HL-60 (cell line): ENCODE measurements at regions not wholly inside any gene's neighbourhood (a gene's known extent, or its start where the extent isn't known, plus 50 kb on each side); places are given as distances from the start of the nearest gene placed in this dataset.
"Not testable (repeated sequence)": the region's sequence is repeated elsewhere in the genome, so short reads cannot be mapped to it uniquely, and the experiment has no call there.

Experiments
- DNase-seq, 2 experiments: peaks; one replicate each; pipeline ENCODE4 v3.0.0-alpha.2; 2010 to 2020; ENCODE audit warnings: low read depth in 1 of 2, low spot score in 1 of 2
- H3K27ac ChIP-seq: fragments of 250-450 bp; sonication (Bioruptor Pico); replicated peaks from 2 replicates; pipeline ENCODE4 v1.5.1; 2020; ENCODE audit warnings: mild to moderate bottlenecking, moderate library complexity
- H3K27me3 ChIP-seq: fragments of 250-450 bp; sonication (Bioruptor Pico); 2 replicates; pipeline ENCODE4 v1.5.1; 2021; ENCODE audit warnings: mild to moderate bottlenecking, moderate library complexity; ENCODE audit not compliant: insufficient read depth, poor library complexity, severe bottlenecking
- H3K4me3 ChIP-seq: replicated peaks from 2 replicates; pipeline ENCODE4 v1.5.1; 2011; ENCODE audit warnings: mild to moderate bottlenecking, control low read depth, low read length; ENCODE audit not compliant: insufficient read depth
- GABPA ChIP-seq: IDR thresholded peaks from 2 replicates; pipeline ENCODE4 v1.6.1; 2012; ENCODE audit warnings: low read depth
- POLR2AphosphoS5 ChIP-seq: IDR thresholded peaks from 2 replicates; pipeline ENCODE4 v1.6.1; 2012; ENCODE audit warnings: low read depth
- SPI1 ChIP-seq: IDR thresholded peaks from 2 replicates; pipeline ENCODE4 v1.6.1; 2012; ENCODE audit warnings: low read depth, mild to moderate bottlenecking, borderline replicate concordance
- TF ChIP-seq, protein P1 (sequence below): IDR thresholded peaks from 2 replicates; pipeline ENCODE4 v1.6.1; 2012; ENCODE audit warnings: low read depth; ENCODE audit not compliant: insufficient replicate concordance
- TF ChIP-seq, protein P2 (sequence below): IDR thresholded peaks from one replicate; pipeline ENCODE4 v1.5.1; 2011; ENCODE audit warnings: low read length, control low read depth, inconsistent platforms; ENCODE audit not compliant: insufficient read depth

DNA sequence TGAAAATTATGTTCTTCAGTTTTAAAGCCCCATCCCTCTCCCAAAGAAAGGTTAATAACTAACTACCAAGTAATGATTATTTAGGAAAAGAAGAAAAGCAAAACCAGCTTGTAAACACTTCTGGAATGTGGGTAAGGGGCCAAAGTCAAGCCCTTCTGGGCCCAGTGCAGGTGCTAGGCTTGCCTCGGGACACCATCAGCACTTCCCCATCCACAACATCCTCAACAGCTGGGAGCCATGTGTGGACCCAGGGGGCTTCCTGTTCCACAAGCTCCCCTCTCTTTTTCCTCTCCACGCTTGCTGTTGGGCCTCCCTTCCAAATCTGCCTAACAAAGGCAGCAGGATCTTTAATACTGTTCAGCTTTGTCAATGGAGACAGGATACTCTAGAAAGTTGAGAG, 58.4 kb upstream of the CSPG4 start:
- not testable (repeated sequence) for H3K27me3 ChIP-seq, H3K27ac ChIP-seq, H3K4me3 ChIP-seq, DNase-seq
- 0 out of 2 replicates have a peak, but pooled peaks have one; percentile 12 for TF ChIP-seq SPI1

DNA sequence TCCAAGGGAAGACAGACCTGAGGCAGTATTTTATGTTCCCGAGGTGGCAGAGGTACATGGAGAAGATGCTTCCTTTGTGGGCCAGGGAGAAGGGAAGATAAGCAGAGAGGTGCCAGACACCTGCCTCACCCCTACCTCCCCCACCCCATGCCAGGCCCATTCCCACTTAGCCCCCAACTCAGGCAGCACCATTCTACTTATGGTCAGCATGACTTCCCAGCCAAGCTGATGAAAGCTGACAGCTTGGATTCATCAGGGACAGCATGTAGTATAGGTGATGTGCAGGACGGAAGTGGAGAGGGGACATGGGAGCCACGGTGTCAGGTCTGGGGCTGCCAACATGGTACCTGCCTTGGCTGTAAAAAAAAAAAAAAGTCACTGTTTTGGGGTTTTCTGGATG, 57.5 kb upstream of the CSPG4 start:
- Histone ChIP-seq H3K27me3 (no peaks in the 10 kb centered on the region), H3K27ac (no peak overlapping the region), H3K4me3 (no peak overlapping the region)
- TF ChIP-seq POLR2AphosphoS5 (no peak), GABPA (no peak), SPI1 (no peak)
- TF ChIP-seq, protein P1, sequence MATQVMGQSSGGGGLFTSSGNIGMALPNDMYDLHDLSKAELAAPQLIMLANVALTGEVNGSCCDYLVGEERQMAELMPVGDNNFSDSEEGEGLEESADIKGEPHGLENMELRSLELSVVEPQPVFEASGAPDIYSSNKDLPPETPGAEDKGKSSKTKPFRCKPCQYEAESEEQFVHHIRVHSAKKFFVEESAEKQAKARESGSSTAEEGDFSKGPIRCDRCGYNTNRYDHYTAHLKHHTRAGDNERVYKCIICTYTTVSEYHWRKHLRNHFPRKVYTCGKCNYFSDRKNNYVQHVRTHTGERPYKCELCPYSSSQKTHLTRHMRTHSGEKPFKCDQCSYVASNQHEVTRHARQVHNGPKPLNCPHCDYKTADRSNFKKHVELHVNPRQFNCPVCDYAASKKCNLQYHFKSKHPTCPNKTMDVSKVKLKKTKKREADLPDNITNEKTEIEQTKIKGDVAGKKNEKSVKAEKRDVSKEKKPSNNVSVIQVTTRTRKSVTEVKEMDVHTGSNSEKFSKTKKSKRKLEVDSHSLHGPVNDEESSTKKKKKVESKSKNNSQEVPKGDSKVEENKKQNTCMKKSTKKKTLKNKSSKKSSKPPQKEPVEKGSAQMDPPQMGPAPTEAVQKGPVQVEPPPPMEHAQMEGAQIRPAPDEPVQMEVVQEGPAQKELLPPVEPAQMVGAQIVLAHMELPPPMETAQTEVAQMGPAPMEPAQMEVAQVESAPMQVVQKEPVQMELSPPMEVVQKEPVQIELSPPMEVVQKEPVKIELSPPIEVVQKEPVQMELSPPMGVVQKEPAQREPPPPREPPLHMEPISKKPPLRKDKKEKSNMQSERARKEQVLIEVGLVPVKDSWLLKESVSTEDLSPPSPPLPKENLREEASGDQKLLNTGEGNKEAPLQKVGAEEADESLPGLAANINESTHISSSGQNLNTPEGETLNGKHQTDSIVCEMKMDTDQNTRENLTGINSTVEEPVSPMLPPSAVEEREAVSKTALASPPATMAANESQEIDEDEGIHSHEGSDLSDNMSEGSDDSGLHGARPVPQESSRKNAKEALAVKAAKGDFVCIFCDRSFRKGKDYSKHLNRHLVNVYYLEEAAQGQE, result no peak
- TF ChIP-seq, protein P2, sequence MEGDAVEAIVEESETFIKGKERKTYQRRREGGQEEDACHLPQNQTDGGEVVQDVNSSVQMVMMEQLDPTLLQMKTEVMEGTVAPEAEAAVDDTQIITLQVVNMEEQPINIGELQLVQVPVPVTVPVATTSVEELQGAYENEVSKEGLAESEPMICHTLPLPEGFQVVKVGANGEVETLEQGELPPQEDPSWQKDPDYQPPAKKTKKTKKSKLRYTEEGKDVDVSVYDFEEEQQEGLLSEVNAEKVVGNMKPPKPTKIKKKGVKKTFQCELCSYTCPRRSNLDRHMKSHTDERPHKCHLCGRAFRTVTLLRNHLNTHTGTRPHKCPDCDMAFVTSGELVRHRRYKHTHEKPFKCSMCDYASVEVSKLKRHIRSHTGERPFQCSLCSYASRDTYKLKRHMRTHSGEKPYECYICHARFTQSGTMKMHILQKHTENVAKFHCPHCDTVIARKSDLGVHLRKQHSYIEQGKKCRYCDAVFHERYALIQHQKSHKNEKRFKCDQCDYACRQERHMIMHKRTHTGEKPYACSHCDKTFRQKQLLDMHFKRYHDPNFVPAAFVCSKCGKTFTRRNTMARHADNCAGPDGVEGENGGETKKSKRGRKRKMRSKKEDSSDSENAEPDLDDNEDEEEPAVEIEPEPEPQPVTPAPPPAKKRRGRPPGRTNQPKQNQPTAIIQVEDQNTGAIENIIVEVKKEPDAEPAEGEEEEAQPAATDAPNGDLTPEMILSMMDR, result no peak
- no peak for DNase-seq

DNA sequence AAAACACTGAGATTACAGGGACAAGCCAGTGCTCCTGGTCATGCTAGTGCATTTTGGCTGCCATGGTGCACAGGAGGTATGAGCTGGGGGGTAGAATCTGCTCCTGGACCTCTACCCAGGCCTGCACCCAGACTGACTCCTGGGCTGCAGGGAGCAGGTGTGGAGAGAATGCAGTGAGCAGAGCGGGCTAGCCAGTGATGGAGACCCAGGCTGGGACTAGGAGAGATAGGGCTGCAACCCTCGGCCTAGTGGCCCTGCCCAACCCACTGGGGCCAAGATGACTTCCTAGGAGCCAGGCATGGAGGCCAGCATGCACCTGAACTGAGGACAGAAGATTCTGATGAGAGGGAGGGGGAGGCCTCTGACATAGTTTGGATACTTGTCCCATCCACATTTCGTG, 55.9 kb upstream of the CSPG4 start:
- H3K27ac ChIP-seq, H3K4me3 ChIP-seq, DNase-seq, H3K27me3 ChIP-seq: not testable (repeated sequence)

DNA sequence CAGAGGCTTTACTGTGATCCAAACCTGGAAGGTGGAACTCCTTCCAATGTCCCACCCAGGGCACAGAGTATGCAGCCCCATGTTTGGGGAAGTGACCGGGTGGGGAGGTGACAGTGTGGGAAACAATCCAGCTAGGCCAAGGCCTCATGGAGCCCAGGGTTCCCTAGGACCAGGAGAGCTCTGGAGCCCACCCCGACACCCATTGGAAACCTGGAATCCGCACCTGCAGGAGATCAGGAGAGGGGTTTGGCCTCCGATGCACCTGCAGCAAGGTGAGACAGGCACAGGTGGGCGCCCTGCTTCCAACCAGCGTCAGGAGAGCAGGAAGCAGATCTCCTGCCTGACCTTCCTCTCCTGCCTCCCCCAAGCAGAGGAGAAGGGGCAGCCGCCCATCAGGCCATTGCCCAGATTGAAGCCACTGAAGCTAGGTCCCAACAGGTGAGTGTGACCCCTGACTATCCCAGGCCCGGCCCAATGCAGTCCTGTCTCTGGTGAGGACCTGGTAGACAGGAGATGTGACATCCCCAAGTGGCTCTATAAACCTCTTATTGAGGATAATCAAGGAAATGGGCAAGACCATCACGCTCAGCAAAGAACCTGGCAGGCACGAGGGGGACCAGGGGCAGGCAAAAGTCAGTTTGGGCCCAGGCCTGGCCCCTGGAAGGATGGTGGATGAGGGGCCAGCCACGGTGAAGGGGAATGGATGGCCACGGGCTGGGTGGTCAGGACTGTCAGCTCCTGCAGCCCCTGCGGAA, 53.1 kb upstream of the CSPG4 start:
- not testable (repeated sequence) for H3K27me3 ChIP-seq, DNase-seq, H3K27ac ChIP-seq, H3K4me3 ChIP-seq

DNA sequence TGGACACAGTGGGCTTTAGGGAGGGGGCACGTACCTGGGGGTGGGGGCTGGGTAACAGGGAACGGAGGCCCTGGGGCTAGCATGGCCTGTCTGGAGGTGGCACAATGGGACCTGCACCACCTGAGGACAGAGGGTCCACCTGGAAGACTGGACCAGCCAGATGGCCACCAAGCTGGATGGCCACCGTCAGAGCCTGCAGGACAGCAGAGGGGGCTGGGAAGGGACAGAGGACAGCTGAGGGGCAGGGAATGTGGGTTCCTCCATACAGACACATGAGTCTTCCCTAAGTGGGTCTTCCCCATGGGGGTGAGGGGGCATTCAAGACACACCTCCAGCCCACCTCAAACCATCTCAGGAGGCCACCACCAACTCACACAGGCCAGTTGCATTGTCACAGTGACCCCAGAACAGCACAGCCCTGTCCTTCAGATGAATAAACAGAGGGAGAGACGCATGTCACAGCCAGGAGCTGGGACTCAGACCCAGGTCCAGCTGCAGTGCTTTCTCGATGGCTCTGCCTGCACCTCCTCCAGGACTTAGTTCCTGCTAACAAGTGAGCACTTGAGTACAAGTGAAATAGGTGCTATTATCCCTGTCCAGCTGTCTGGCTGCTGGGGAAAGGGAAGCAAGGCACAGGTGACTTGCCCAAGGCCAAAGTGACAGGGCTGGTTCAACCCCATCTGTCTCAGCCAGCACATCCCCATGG, 52.4 kb upstream of the CSPG4 start:
- H3K27me3 ChIP-seq, DNase-seq, H3K4me3 ChIP-seq, H3K27ac ChIP-seq: not testable (repeated sequence)

DNA sequence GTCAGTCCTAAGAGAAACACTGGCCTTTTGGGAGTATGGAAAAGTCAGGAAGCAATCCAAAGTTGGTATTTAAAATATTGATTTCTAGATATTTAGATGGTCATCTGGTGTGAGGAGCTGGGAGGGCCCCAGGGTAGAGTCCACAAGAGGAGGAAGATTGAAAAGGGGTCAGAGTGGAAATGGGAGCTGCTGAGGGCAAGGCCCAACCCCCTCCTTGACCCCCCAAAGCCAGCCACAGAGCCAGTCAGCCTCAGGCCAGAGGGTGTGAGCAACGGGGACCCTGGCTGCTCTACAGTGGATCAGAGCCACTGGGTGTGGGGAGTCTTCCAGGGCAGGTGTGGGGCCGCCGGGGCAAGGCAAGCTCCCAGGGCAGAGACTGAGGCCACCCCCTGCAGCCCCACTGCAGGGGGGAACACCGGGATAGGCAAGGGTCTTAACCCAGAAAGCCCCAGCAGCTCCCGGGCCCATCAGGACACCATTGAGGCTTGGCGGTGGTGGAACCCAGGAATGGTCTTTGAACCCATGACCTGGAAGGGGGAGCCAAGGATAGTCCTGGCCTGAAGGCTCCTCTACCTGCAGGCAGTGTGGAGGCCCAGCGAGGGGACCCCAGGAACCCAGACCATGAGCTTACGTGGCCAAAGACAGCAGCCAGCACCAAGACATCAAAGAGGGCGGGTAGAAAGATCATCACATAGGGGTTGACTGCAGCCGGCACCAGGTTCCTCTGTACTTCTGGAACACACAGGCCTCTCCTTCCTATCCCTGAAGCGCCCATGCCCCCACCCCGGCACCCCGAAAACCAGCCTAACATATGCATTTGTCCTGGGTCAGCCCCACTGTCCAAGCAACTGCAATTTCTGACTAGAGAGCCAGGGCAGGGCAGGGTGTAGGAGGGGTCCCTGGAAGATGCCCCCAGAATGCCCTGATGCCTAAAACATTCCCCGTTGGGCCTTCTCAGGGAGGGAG, 51.3 kb upstream of the CSPG4 start:
- H3K27ac ChIP-seq, DNase-seq, H3K4me3 ChIP-seq, H3K27me3 ChIP-seq: not testable (repeated sequence)

DNA sequence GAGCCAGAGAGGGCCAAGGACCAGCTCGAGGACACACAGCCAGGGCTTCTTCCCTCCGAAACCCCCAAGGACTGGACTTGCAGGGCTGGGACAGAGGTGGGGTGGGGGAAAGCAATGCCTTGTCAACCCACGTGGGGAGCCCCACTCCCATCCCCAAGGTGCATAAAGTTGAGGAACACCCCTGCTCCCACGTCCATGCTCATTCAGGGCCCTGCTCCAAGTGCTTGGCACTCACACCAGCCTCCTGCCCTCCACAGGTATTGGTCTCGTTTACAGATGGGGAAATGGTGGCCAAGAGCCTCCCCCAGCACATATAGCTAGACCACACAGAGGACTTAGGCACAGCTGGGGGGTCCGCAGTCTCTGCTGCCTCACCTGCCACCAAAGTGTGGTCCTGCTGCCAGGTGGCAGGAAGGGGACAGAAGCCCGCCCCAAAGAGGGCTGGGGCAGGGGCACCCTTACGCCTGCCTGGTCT, 50.5 kb upstream of the CSPG4 start:
- Histone ChIP-seq H3K27ac (no peak overlapping the region), H3K27me3 (no peaks in the 10 kb centered on the region), H3K4me3 (no peak overlapping the region)
- TF ChIP-seq, protein P2, result no peak
- TF ChIP-seq GABPA, result no peak
- TF ChIP-seq SPI1, result no peak
- no peak for TF ChIP-seq POLR2AphosphoS5
- TF ChIP-seq, protein P1, result no peak
- no peak for DNase-seq
